CD14-positive monocyte (primary cell): ENCODE measurements at regions not wholly inside any gene's neighbourhood (a gene's known extent, or its start where the extent isn't known, plus 50 kb on each side); places are given as distances from the start of the nearest gene placed in this dataset.

ENCODE experiments used
- DNase-seq, 3 donors: peaks; one replicate each; pipeline ENCODE4 v3.0.0-alpha.2; 2011 to 2022
- H2AFZ ChIP-seq: 2 replicates; pipeline ENCODE4 v1.6.0; 2012; ENCODE audit warnings: mild to moderate bottlenecking, low read depth, low read length, inconsistent platforms; ENCODE audit not compliant: insufficient read depth, poor library complexity, severe bottlenecking
- H3K27ac ChIP-seq, 2 donors: 1 replicate in 1 of 2; 2 replicates in 1 of 2; pipeline ENCODE4 v1.5.1; 2012 to 2013; ENCODE audit warnings: low read length in 2 of 2, control low read depth in 1 of 2, inconsistent platforms in 1 of 2, low read depth in 1 of 2, mild to moderate bottlenecking in 1 of 2
- H3K27me3 ChIP-seq, 2 donors: one replicate each; pipeline versions ENCODE4 v1.6.0 to v1.6.1; 2011 to 2013; ENCODE audit warnings: low read length in 2 of 2; ENCODE audit not compliant: control insufficient read depth in 2 of 2, insufficient read depth in 2 of 2
- H3K36me3 ChIP-seq, 2 donors: replicated peaks in 1 of 2; 1 replicate in 1 of 2; 2 replicates in 1 of 2; pipeline versions ENCODE4 v1.5.1 to v1.6.1; 2012 to 2013; ENCODE audit warnings: low read length in 2 of 2, control low read depth in 1 of 2, inconsistent platforms in 1 of 2, mild to moderate bottlenecking in 1 of 2; ENCODE audit not compliant: insufficient read depth in 2 of 2, control insufficient read depth in 1 of 2
- H3K4me1 ChIP-seq, 2 donors: 1 replicate in 1 of 2; 2 replicates in 1 of 2; pipeline versions ENCODE4 v1.5.1 to v1.6.1; 2012 to 2013; ENCODE audit warnings: low read length in 2 of 2, control low read depth in 1 of 2, inconsistent platforms in 1 of 2, mild to moderate bottlenecking in 1 of 2, moderate library complexity in 1 of 2; ENCODE audit not compliant: insufficient read depth in 2 of 2, control insufficient read depth in 1 of 2
- H3K4me2 ChIP-seq: replicated peaks from 2 replicates; pipeline ENCODE3; 2012; ENCODE audit warnings: low read length, moderate library complexity, mild to moderate bottlenecking; ENCODE audit not compliant: poor library complexity, severe bottlenecking; ENCODE audit errors: extremely low read depth
- H3K4me3 ChIP-seq, 3 experiments: fragments of 200-600 bp in 1 of 3; sonication (generic) in 1 of 3; replicated peaks in 1 of 3; 1 replicate in 2 of 3; 2 replicates in 1 of 3; pipeline ENCODE4 v1.5.1; 2011 to 2013; ENCODE audit warnings: low read length in 3 of 3, mild to moderate bottlenecking in 3 of 3, control low read depth in 2 of 3, low read depth in 2 of 3, inconsistent platforms in 1 of 3, moderate library complexity in 1 of 3
- H3K79me2 ChIP-seq: 2 replicates; pipeline ENCODE4 v1.6.0; 2012; ENCODE audit warnings: mild to moderate bottlenecking, control low read depth, inconsistent platforms, low read length, moderate library complexity; ENCODE audit not compliant: insufficient read depth
- H3K9ac ChIP-seq: 2 replicates; pipeline ENCODE4 v1.6.0; 2017; ENCODE audit warnings: low read length, mild to moderate bottlenecking; ENCODE audit not compliant: insufficient read depth, poor library complexity, severe bottlenecking
- H3K9me3 ChIP-seq, 2 donors: replicated peaks in 1 of 2; 1 replicate in 1 of 2; 2 replicates in 1 of 2; pipeline versions ENCODE4 v1.5.1 to v1.6.1; 2012 to 2013; ENCODE audit warnings: low read length in 2 of 2, control low read depth in 1 of 2; ENCODE audit not compliant: control insufficient read depth in 1 of 2, insufficient read depth in 1 of 2
- H4K20me1 ChIP-seq: 2 replicates; pipeline ENCODE4 v1.6.0; 2012; ENCODE audit warnings: mild to moderate bottlenecking, low read length, control low read depth, moderate library complexity; ENCODE audit not compliant: insufficient read depth
- H3K27ac Mint-ChIP-seq, 7 donors: one replicate each; pipeline ENCODE4 v1.8.0; 2020; ENCODE audit warnings: mild to moderate bottlenecking in 7 of 7, mixed read lengths in 7 of 7, moderate library complexity in 6 of 7, inconsistent platforms in 2 of 7
- H3K27me3 Mint-ChIP-seq, 3 donors: one replicate each; pipeline ENCODE4 v1.8.0; 2021 to 2022; ENCODE audit warnings: low read depth in 3 of 3, mild to moderate bottlenecking in 3 of 3, mixed read lengths in 3 of 3, moderate library complexity in 3 of 3, inconsistent platforms in 1 of 3
- H3K36me3 Mint-ChIP-seq, 2 donors: one replicate each; pipeline ENCODE4 v1.8.0; 2020; ENCODE audit warnings: mixed read lengths in 2 of 2, inconsistent platforms in 1 of 2, mild to moderate bottlenecking in 1 of 2
- H3K4me1 Mint-ChIP-seq: one replicate; pipeline ENCODE4 v1.8.0; 2020; ENCODE audit warnings: mild to moderate bottlenecking, mixed read lengths
- H3K4me3 Mint-ChIP-seq, 2 donors: one replicate each; pipeline ENCODE4 v1.8.0; 2020; ENCODE audit warnings: mild to moderate bottlenecking in 2 of 2, mixed read lengths in 2 of 2, moderate library complexity in 1 of 2
- H3K9me3 Mint-ChIP-seq, 7 donors: one replicate each; pipeline ENCODE4 v1.8.0; 2020 to 2022; ENCODE audit warnings: mixed read lengths in 7 of 7, mild to moderate bottlenecking in 6 of 7, moderate library complexity in 6 of 7, inconsistent platforms in 2 of 7
- WGBS: methylation state at CpG from one replicate; pipeline ENCODE4 v1.1.5; 2013; ENCODE audit warnings: missing lambda C conversion rate; ENCODE audit not compliant: insufficient coverage; 5-methylcytosine and 5-hydroxymethylcytosine counted together
- intact Hi-C, 2 donors: fragments of 100-400 bp; cut with micrococcal nuclease; formaldehyde crosslinking; loops; one replicate each; pipeline versions ENCODE4 v1.15.0 to v1.15.1; 2023
- TF ChIP-seq, protein P1 (sequence below): fragments of 200-600 bp; IDR thresholded peaks from one replicate; pipeline ENCODE4 v1.8.0; 2022; ENCODE audit warnings: antibody characterized with exemption, mild to moderate bottlenecking

- Histone ChIP-seq H3K9ac (no peak overlapping the region), H2AFZ (no peak overlapping the region), H3K79me2 (no peaks in the 10 kb centered on the region), H3K9me3 (no peaks in the 10 kb centered on the region), H3K27me3 (no peaks in the 10 kb centered on the region), H3K27ac (no peak overlapping the region), H3K4me3 (no peak overlapping the region), H4K20me1 (no peaks in the 10 kb centered on the region), H3K4me1 (no peaks in the 10 kb centered on the region), H3K36me3 (no peaks in the 10 kb centered on the region), H3K4me2 (no peak overlapping the region)
- intact Hi-C loops = no loop called here
- 43% methylated on average over 3 of the region's 4 CpGs for WGBS
- H3K4me3 Mint-ChIP-seq = no peak overlapping the region
- H3K9me3 Mint-ChIP-seq = no peaks in the 10 kb centered on the region
- no peaks in the 10 kb centered on the region for H3K4me1 Mint-ChIP-seq
- no peak for DNase-seq
- H3K36me3 Mint-ChIP-seq = no peaks in the 10 kb centered on the region
- H3K27me3 Mint-ChIP-seq = peaks cover 0 to 1% (median 1%) of the 10 kb centered on the region in 3 donors
- H3K27ac Mint-ChIP-seq = no peak overlapping the region
- TF ChIP-seq, protein P1, sequence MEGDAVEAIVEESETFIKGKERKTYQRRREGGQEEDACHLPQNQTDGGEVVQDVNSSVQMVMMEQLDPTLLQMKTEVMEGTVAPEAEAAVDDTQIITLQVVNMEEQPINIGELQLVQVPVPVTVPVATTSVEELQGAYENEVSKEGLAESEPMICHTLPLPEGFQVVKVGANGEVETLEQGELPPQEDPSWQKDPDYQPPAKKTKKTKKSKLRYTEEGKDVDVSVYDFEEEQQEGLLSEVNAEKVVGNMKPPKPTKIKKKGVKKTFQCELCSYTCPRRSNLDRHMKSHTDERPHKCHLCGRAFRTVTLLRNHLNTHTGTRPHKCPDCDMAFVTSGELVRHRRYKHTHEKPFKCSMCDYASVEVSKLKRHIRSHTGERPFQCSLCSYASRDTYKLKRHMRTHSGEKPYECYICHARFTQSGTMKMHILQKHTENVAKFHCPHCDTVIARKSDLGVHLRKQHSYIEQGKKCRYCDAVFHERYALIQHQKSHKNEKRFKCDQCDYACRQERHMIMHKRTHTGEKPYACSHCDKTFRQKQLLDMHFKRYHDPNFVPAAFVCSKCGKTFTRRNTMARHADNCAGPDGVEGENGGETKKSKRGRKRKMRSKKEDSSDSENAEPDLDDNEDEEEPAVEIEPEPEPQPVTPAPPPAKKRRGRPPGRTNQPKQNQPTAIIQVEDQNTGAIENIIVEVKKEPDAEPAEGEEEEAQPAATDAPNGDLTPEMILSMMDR = no peak
These were observed 556.9 kb upstream of the CFAP20DC start for GRCh38 chr3:59606638-59607266.

GRCh38 chr3:59605944-59606534 lies 556.2 kb upstream of the CFAP20DC start:
- Histone ChIP-seq H3K27ac (no peak overlapping the region), H3K79me2 (no peaks in the 10 kb centered on the region), H3K4me2 (no peak overlapping the region), H2AFZ (no peak overlapping the region), H3K9ac (no peak overlapping the region), H3K9me3 (no peaks in the 10 kb centered on the region), H3K4me1 (no peaks in the 10 kb centered on the region), H4K20me1 (no peaks in the 10 kb centered on the region), H3K36me3 (no peaks in the 10 kb centered on the region), H3K4me3 (no peak overlapping the region), H3K27me3 (no peaks in the 10 kb centered on the region)
- H3K27ac Mint-ChIP-seq = no peak overlapping the region
- intact Hi-C loops = no loop called here
- no peak overlapping the region for H3K4me3 Mint-ChIP-seq
- no peaks in the 10 kb centered on the region for H3K36me3 Mint-ChIP-seq
- DNase-seq = no peak
- 97% methylated on average over 3 of the region's 5 CpGs for WGBS
- TF ChIP-seq, protein P1 = no peak
- H3K27me3 Mint-ChIP-seq = peaks cover 0 to 1% (median under 1%) of the 10 kb centered on the region in 3 donors
- no peaks in the 10 kb centered on the region for H3K9me3 Mint-ChIP-seq
- no peaks in the 10 kb centered on the region for H3K4me1 Mint-ChIP-seq
